Progenitor cell of endocrine pancreas (in vitro differentiated cells): ENCODE measurements at regions not wholly inside any gene's neighbourhood (a gene's known extent, or its start where the extent isn't known, plus 50 kb on each side); places are given as distances from the start of the nearest gene placed in this dataset.

Source experiments
- DNase-seq: peaks from one replicate; pipeline ENCODE4 v3.0.0; 2021; ENCODE audit warnings: low spot score; ENCODE audit not compliant: unreplicated experiment
- H3K27ac Mint-ChIP-seq: 2 replicates; pipeline ENCODE4 v1.8.0; 2021; ENCODE audit warnings: mild to moderate bottlenecking, moderate library complexity, mixed read lengths
- H3K27me3 Mint-ChIP-seq: 2 replicates; pipeline ENCODE4 v1.8.0; 2021; ENCODE audit warnings: mixed read lengths
- H3K36me3 Mint-ChIP-seq: 2 replicates; pipeline ENCODE4 v1.8.0; 2022; ENCODE audit warnings: mixed read lengths; ENCODE audit not compliant: insufficient read depth
- H3K4me1 Mint-ChIP-seq: 2 replicates; pipeline ENCODE4 v1.8.0; 2021; ENCODE audit warnings: low read depth, mixed read lengths
- H3K4me3 Mint-ChIP-seq: 2 replicates; pipeline ENCODE4 v1.8.0; 2021; ENCODE audit warnings: low read depth, mild to moderate bottlenecking, moderate library complexity, mixed read lengths
- H3K9me3 Mint-ChIP-seq: 2 replicates; pipeline ENCODE4 v1.8.0; 2021; ENCODE audit warnings: low read depth, mixed read lengths
- TF ChIP-seq, protein P1 (sequence below): fragments of 200-600 bp; sonication (generic); IDR thresholded peaks from one replicate; pipeline ENCODE4 v1.5.0; 2021; ENCODE audit warnings: antibody characterized with exemption, mild to moderate bottlenecking; ENCODE audit not compliant: unreplicated experiment

DNA sequence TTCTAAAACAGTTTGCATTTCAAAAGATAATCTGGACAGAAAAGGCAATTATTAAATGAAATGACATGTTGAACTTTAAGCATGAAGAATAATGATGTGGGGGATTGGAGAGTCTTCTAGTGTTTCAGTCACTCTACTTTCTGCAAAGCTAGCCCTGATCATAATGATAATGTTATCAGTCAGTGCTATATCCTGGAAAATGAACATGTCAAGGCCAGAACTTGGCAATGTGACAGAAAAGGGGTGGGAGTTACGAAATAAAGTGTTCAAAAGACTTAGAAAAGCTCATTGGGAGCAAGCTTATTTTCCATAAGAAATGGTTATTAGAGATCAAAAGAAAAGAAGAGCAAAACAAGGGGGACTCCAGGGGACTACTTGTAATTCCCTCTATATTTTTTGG, 288.5 kb upstream of the SLC8A1 start:
- Mint-ChIP-seq H3K4me1 (peaks cover 5% of the 10 kb centered on the region), H3K27me3 (no peaks in the 10 kb centered on the region), H3K27ac (no peak overlapping the region), H3K4me3 (no peak overlapping the region), H3K36me3 (no peaks in the 10 kb centered on the region), H3K9me3 (peaks cover 5% of the 10 kb centered on the region)
- no peak for DNase-seq
- TF ChIP-seq, protein P1, sequence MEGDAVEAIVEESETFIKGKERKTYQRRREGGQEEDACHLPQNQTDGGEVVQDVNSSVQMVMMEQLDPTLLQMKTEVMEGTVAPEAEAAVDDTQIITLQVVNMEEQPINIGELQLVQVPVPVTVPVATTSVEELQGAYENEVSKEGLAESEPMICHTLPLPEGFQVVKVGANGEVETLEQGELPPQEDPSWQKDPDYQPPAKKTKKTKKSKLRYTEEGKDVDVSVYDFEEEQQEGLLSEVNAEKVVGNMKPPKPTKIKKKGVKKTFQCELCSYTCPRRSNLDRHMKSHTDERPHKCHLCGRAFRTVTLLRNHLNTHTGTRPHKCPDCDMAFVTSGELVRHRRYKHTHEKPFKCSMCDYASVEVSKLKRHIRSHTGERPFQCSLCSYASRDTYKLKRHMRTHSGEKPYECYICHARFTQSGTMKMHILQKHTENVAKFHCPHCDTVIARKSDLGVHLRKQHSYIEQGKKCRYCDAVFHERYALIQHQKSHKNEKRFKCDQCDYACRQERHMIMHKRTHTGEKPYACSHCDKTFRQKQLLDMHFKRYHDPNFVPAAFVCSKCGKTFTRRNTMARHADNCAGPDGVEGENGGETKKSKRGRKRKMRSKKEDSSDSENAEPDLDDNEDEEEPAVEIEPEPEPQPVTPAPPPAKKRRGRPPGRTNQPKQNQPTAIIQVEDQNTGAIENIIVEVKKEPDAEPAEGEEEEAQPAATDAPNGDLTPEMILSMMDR: no peak

DNA sequence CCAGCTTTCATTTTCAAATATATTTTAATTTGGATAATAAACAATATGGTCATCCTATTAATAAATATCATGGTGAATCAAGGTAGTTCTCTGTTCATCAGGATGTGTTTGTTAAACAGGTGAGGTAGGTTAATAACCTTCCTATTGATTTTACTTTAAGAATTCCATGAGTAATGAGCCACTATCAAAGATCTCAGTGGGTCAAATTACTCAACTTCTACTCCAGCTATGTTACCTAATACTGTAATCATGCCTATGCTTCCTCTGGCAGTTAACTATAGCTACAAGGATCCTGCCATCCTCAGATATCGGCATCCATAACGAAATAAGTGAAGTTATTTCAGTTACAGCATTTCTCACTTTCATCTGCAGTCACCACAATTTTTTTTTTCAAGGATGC, 289.6 kb upstream of the SLC8A1 start:
- TF ChIP-seq, protein P1: no peak
- no peak for DNase-seq
- Mint-ChIP-seq H3K4me3 (no peak overlapping the region), H3K4me1 (peaks cover 5% of the 10 kb centered on the region), H3K27ac (no peak overlapping the region), H3K27me3 (no peaks in the 10 kb centered on the region), H3K9me3 (peaks cover 5% of the 10 kb centered on the region), H3K36me3 (no peaks in the 10 kb centered on the region)

DNA sequence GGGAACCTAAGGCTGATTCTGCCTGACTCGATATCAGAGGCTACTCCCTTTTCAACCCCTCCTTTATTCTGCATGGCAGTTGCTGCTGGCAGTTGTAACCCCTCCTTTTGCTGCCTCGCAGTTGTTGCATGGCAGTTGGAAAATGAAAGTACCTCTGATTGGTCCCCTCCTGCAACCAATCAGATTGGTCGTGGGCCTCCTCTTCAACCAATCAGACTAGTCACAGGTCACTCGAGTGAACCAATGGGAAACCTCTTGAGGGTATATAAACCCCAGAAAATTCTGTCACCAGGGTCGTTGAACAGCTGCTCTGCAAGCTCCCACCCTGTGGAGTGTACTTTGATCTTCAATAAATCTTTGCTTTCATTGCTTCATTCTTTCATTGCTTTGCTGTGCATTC, 294.3 kb upstream of the SLC8A1 start:
- Mint-ChIP-seq H3K9me3 (no peaks in the 10 kb centered on the region), H3K4me3 (no peak overlapping the region), H3K27me3 (no peaks in the 10 kb centered on the region), H3K4me1 (peaks cover 3% of the 10 kb centered on the region), H3K27ac (no peak overlapping the region), H3K36me3 (no peaks in the 10 kb centered on the region)
- no peak for DNase-seq
- TF ChIP-seq, protein P1: no peak

DNA sequence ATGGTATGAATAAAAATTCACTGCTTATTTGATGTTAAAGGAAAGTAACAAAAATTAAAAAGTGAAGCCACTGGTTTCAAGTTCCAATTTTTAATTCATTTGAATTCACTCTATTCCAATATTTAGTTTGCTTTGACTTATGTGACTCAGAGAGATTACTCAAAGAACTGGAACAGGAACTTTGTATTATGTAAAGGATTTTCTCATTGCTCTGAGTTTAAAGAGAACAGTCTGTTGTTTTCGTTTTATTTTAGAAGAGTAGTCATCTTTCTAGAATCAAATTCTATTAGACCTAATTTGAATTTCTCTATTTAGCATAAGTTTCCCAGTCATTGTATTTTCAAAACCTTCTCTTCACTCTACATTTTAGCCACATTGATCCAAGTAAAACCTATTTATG, 300.1 kb upstream of the SLC8A1 start:
- Mint-ChIP-seq H3K27ac (no peak overlapping the region), H3K9me3 (no peaks in the 10 kb centered on the region), H3K4me3 (no peak overlapping the region), H3K36me3 (no peaks in the 10 kb centered on the region), H3K27me3 (no peaks in the 10 kb centered on the region), H3K4me1 (no peaks in the 10 kb centered on the region)
- DNase-seq: no peak
- TF ChIP-seq, protein P1: no peak

DNA sequence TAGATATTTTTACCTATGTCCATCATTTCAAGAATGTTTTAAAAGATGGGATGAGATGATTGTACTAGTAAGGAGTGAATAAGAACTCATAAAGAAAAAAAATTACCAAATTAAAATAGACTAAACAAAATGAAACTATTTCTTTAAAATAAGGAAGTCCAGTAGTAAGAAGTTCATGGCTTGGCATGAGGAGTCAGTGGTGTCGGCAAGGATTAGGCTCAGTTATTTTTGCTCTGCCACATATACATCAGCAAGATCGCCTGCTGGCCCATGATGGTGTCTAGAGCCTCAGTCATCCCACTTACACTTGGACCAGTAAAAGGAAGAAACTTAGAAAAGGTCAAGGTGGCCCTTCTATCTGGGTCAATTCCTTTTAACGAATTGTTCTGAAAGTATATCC, 300.9 kb upstream of the SLC8A1 start:
- no peak overlapping the region for H3K4me3 Mint-ChIP-seq
- H3K27me3 Mint-ChIP-seq: no peaks in the 10 kb centered on the region
- H3K36me3 Mint-ChIP-seq: no peaks in the 10 kb centered on the region
- no peak for DNase-seq
- no peak overlapping the region for H3K27ac Mint-ChIP-seq
- H3K9me3 Mint-ChIP-seq: no peaks in the 10 kb centered on the region
- no peaks in the 10 kb centered on the region for H3K4me1 Mint-ChIP-seq
- TF ChIP-seq, protein P1: no peak

DNA sequence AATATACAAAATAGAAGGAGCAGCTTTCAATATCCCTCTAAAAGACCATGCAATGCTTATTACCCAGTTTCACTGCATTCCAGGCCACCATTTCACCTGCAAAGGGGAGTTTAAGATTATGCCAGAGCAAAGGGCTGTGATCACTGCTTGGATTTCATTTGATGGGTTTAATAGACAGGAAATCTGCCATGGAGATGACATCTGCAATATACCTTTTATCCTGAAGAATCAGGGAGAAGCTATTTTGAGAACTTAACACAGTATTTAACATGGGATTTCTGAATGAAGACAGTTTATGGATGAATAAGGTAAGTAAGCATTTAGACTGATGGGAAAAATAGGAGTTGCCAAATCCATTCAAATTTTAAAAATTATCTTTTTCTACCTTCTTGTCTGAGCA, 303.0 kb upstream of the SLC8A1 start:
- Mint-ChIP-seq H3K36me3 (no peaks in the 10 kb centered on the region), H3K4me1 (no peaks in the 10 kb centered on the region), H3K27me3 (no peaks in the 10 kb centered on the region), H3K4me3 (no peak overlapping the region), H3K27ac (no peak overlapping the region), H3K9me3 (no peaks in the 10 kb centered on the region)
- TF ChIP-seq, protein P1: no peak
- no peak for DNase-seq
